ENCODE measurements at regions not wholly inside any gene's neighbourhood (a gene's known extent, or its start where the extent isn't known, plus 50 kb on each side); places are given as distances from the start of the nearest gene placed in this dataset.
"Not testable (repeated sequence)": the region's sequence is repeated elsewhere in the genome, so short reads cannot be mapped to it uniquely, and the experiment has no call there.

- no peak for DNase-seq (ENCODE audit: low spot score)
Observed at GRCh38 chrX:55813150-55813549, 95.6 kb downstream of the RRAGB start.

- DNase-seq (ENCODE audit: low spot score), result no peak
Observed at GRCh38 chrX:55815546-55815945, 98.0 kb downstream of the RRAGB start.

GRCh38 chrX:55816023-55816422 lies 98.5 kb downstream of the RRAGB start:
- no peak for DNase-seq (ENCODE audit: low spot score)

GRCh38 chrX:55818673-55819375 lies 101.3 kb downstream of the RRAGB start:
- DNase-seq (ENCODE audit: low spot score), result no peak

GRCh38 chrX:55839485-55839884 lies 121.9 kb downstream of the RRAGB start:
- no peak for DNase-seq (ENCODE audit: low spot score)

- DNase-seq (ENCODE audit: low spot score), result no peak
Observed at GRCh38 chrX:55841962-55842752, 124.6 kb downstream of the RRAGB start.

- DNase-seq (ENCODE audit: low spot score), result not testable (repeated sequence)
Observed at GRCh38 chrX:55866779-55867178, 149.2 kb downstream of the RRAGB start.

- DNase-seq (ENCODE audit: low spot score), result no peak
Observed at GRCh38 chrX:55867181-55867651, 149.7 kb downstream of the RRAGB start.

GRCh38 chrX:55867708-55868107 lies 150.2 kb downstream of the RRAGB start:
- DNase-seq (ENCODE audit: low spot score), result no peak

GRCh38 chrX:55874807-55875206 lies 157.3 kb downstream of the RRAGB start:
- no peak for DNase-seq (ENCODE audit: low spot score)

GRCh38 chrX:55883541-55883940 lies 166.0 kb downstream of the RRAGB start:
- not testable (repeated sequence) for DNase-seq (ENCODE audit: low spot score)

- peak; percentile 3 for DNase-seq (ENCODE audit: low spot score)
Observed at GRCh38 chrX:55907968-55908607, 190.5 kb downstream of the RRAGB start.

GRCh38 chrX:55908661-55909212 lies 191.2 kb downstream of the RRAGB start:
- DNase-seq (ENCODE audit: low spot score), result peak; percentile 11

GRCh38 chrX:55919367-55920221 lies 202.0 kb downstream of the RRAGB start:
- no peak for DNase-seq (ENCODE audit: low spot score)

GRCh38 chrX:55924574-55924973 lies 207.0 kb downstream of the RRAGB start:
- DNase-seq (ENCODE audit: low spot score), result no peak

- DNase-seq (ENCODE audit: low spot score), result not testable (repeated sequence)
Observed at GRCh38 chrX:55928529-55928928, 211.0 kb downstream of the RRAGB start.

All from putamen (tissue), 1 donor.